NT2/D1 (cell line): ENCODE measurements at regions not wholly inside any gene's neighbourhood (a gene's known extent, or its start where the extent isn't known, plus 50 kb on each side); places are given as distances from the start of the nearest gene placed in this dataset.

Experiments used
- SUZ12 ChIP-seq: IDR thresholded peaks from 2 replicates; pipeline ENCODE4 v1.6.1; 2011; ENCODE audit not compliant: insufficient read length, insufficient read depth; ENCODE audit errors: extremely low read depth
- YY1 ChIP-seq: IDR thresholded peaks from 2 replicates; pipeline ENCODE4 v1.6.1; 2011; ENCODE audit not compliant: insufficient read length, insufficient read depth
- ZNF274 ChIP-seq: IDR thresholded peaks from 2 replicates; pipeline ENCODE4 v1.6.1; 2011; ENCODE audit warnings: mild to moderate bottlenecking, low read depth, low read length

DNA sequence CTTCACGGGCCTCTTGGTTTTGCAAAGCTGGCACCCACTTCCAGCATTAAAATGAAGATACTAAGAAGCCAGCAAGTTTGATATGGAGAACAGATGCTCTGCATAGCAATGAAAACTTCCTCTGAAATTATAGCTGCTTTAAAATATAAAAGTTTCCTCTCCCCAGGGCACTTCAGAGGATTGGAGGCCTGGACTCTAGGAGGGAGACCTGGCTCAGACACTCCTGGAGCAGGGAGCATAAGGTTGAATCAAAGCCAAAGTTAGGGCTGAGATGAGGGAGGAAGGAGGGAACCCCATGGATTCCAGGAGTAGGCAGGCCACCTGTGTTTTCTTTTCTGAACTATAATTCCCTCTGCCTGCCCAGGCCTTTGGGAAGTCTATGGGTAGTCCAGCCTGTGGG, 176.0 kb upstream of the RPL38 start:
- TF ChIP-seq YY1 (no peak), ZNF274 (no peak), SUZ12 (no peak)
